Heart right ventricle (tissue), 16 donors: ENCODE measurements at regions not wholly inside any gene's neighbourhood (a gene's known extent, or its start where the extent isn't known, plus 50 kb on each side); places are given as distances from the start of the nearest gene placed in this dataset.

Experiments
- ATAC-seq, 8 donors: fragments of 200-7000 bp; cut with Tn5 transposase; one replicate each; pipeline ENCODE4 v1.9.1; 2020; ENCODE audit warnings: mild to moderate bottlenecking in 8 of 8, moderate library complexity in 8 of 8, moderate number of reproducible peaks in 1 of 8
- DNase-seq, 2 donors: peaks; one replicate each; pipeline ENCODE4 v3.0.0-alpha.2; 2020
- H3K27ac ChIP-seq, 10 donors: fragments of 200-600 bp; sonication (generic) in 2 of 10; one replicate each; pipeline versions ENCODE4 v1.5.0 to v1.8.0; 2020 to 2022; ENCODE audit warnings: mild to moderate bottlenecking in 3 of 10
- H3K27me3 ChIP-seq, 7 donors: fragments of 200-600 bp; one replicate each; pipeline ENCODE4 v1.8.0; 2021 to 2022; ENCODE audit warnings: mild to moderate bottlenecking in 2 of 7
- H3K36me3 ChIP-seq, 9 donors: fragments of 200-600 bp; sonication (generic) in 1 of 9; one replicate each; pipeline versions ENCODE4 v1.5.0 to v1.8.0; 2020 to 2022; ENCODE audit warnings: mild to moderate bottlenecking in 2 of 9
- H3K4me1 ChIP-seq, 9 donors: fragments of 200-600 bp; sonication (generic) in 1 of 9; one replicate each; pipeline versions ENCODE4 v1.5.0 to v1.8.0; 2020 to 2022; ENCODE audit warnings: mild to moderate bottlenecking in 4 of 9
- H3K4me3 ChIP-seq, 10 donors: fragments of 200-600 bp; sonication (generic) in 2 of 10; one replicate each; pipeline versions ENCODE4 v1.5.0 to v1.8.0; 2020 to 2022; ENCODE audit warnings: mild to moderate bottlenecking in 7 of 10, moderate library complexity in 2 of 10
- H3K9me3 ChIP-seq, 11 donors: fragments of 200-600 bp in 10 of 11; sonication (generic) in 2 of 11; one replicate each; pipeline versions ENCODE4 v1.5.0 to v1.8.0; 2013 to 2022; ENCODE audit warnings: mild to moderate bottlenecking in 2 of 11, control low read depth in 1 of 11, moderate library complexity in 1 of 11
- WGBS, 2 donors: extraction: QIAGEN DNeasy Blood & Tissue Kit; methylation state at CpG; one replicate each; pipeline ENCODE4 v1.1.7; 2013; ENCODE audit warnings: inconsistent platforms in 1 of 2; 5-methylcytosine and 5-hydroxymethylcytosine counted together
- intact Hi-C, 10 donors: fragments of 100-400 bp; cut with DNase I; formaldehyde crosslinking; loops; one replicate each; pipeline versions ENCODE4 v1.11.1 to v1.14.2; 2022
- TF ChIP-seq, protein P1 (sequence below), 9 donors: fragments of 200-600 bp; sonication (generic) in 2 of 9; IDR thresholded peaks; one replicate each; pipeline versions ENCODE4 v1.5.0 to v1.8.0; 2021 to 2022; ENCODE audit warnings: antibody characterized with exemption in 9 of 9, mild to moderate bottlenecking in 5 of 9, moderate library complexity in 1 of 9
- donor health status: Arrhythmogenic right ventricular cardiomyopathy.
- donor health status: ischemic (EF 13 %, LVEDD 7.1; RV severe dilation, severe dysfunction).
- donor health status: healthy with polysubstance abuse.
- donor health status: DM: no; HTN: yes; CAD: no.
- donor health status: DM: no; HTN: no; CAD: no.
- donor health status: ischemic (EF 25% LVEDD 6.9; RV normal size, moderate dysfunction).
- donor health status: ischemic (EF 25% LVEDD 5.7; RV mildly dilated, moderate dysfunction).
- donor health status: healthy.
- donor health status: DM: yes; HTN: yes; CAD: no.
- donor health status: Ischemic cardiomyopathy.
- donor health status: ischemic (EF 35%, LVEDD 5.7; RV mildly dilated, moderate dysfunction).
- donor health status: nonischemic (EF 11% LVEDD 7.7; RV severe dilation, severe dysfunction).
- donor health status: DM: yes; HTN: yes; CAD: no.
- donor health status: PGD.
- donor health status: ischemic (EF 29% LVEDD 5.4; RV normal size, mild dysfunction).
- donor health status: nonischemic (EF 23%, LVEDD 6.1; RV moderate dilation, normal function).

DNA sequence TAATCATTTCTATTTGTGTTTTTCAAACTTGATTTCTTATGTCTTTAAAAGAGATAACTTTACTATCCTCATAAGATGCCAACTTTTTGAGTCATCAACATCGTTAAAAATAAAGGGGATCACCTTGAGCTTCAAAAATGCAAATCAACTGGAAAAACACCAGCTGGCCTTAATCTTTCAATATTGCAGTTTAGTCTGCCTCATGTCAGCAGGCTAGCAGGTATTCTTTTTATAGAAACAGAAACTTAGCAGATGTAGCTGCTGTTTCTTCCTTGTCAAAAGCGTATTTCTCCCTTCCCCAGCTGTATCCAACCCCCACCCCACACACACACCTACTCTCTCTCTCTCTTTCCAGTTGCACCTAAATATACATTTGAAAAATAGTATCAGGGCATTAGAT is 154.1 kb upstream of the ZNF804A start:
- WGBS, 2 donors: 29 to 35% methylated on average over 2 of the region's 2 CpGs
- no peak overlapping the region for H3K4me3 ChIP-seq
- H3K36me3 ChIP-seq: no peaks in the 10 kb centered on the region
- no peaks in the 10 kb centered on the region for H3K27me3 ChIP-seq
- no peaks in the 10 kb centered on the region for H3K4me1 ChIP-seq
- DNase-seq (no peak), ATAC-seq (no peak)
- TF ChIP-seq, protein P1, sequence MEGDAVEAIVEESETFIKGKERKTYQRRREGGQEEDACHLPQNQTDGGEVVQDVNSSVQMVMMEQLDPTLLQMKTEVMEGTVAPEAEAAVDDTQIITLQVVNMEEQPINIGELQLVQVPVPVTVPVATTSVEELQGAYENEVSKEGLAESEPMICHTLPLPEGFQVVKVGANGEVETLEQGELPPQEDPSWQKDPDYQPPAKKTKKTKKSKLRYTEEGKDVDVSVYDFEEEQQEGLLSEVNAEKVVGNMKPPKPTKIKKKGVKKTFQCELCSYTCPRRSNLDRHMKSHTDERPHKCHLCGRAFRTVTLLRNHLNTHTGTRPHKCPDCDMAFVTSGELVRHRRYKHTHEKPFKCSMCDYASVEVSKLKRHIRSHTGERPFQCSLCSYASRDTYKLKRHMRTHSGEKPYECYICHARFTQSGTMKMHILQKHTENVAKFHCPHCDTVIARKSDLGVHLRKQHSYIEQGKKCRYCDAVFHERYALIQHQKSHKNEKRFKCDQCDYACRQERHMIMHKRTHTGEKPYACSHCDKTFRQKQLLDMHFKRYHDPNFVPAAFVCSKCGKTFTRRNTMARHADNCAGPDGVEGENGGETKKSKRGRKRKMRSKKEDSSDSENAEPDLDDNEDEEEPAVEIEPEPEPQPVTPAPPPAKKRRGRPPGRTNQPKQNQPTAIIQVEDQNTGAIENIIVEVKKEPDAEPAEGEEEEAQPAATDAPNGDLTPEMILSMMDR (IDR thresholded peaks at IDR 0.05): no peak
- no peak overlapping the region for H3K27ac ChIP-seq
- intact Hi-C loops: no loop called here
- H3K9me3 ChIP-seq: no peaks in the 10 kb centered on the region

DNA sequence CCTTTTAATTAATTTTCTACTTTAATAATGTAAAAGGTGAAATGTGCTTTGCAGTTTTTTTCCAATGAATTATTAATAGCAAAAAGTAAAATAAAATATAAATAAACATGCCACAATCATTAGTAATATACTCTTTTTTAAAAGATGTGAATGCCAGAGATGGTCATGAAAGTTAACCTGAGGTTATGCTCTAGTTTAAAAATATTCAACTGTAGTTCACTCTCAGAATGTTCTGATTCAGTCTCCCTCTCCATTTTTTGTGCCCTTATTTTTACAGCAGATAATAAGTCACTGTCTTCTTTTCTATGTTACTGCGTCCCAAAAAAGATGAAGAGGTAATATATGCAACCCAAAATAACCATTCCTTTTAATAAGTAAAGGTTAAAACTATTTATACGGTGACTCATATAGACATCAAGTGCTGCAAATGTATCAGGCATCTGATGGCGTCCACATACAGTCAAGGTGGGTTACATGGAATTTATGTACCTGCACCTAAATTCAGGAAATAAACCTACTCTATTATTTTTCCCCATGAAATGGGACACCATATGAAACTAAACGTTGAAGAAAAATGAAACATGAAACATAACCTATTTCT is 153.6 kb upstream of the ZNF804A start:
- H3K27ac ChIP-seq: no peak overlapping the region
- no peak overlapping the region for H3K4me3 ChIP-seq
- DNase-seq (no peak), ATAC-seq (no peak)
- H3K27me3 ChIP-seq: no peaks in the 10 kb centered on the region
- no peaks in the 10 kb centered on the region for H3K9me3 ChIP-seq
- whole genome bisulfite sequencing, 2 donors: 73 to 79% methylated on average over 4 of the region's 4 CpGs
- no peaks in the 10 kb centered on the region for H3K36me3 ChIP-seq
- TF ChIP-seq, protein P1 (IDR thresholded peaks at IDR 0.05): no peak
- no peaks in the 10 kb centered on the region for H3K4me1 ChIP-seq
- intact Hi-C loops: no loop called here

DNA sequence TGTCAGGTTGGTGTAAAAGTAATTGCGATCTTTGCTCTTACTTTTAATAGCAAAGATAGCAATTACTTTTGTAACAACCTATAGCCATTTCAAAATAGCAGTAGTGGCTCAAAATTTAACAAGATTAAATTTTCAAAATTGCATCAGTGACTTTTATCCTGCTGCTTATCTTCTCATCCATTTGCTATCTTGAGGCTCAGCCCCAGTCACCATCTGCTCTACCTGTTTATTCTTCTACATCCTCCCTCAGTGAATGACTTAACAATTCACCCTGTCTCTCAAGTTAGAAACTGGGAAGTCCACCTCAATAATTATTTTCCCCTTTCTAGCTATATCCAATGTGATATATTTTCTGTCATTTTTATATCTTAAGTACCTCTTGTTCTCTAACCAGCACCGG is 148.6 kb upstream of the ZNF804A start:
- 89 to 93% methylated on average over 2 of the region's 2 CpGs for WGBS, 2 donors
- TF ChIP-seq, protein P1 (IDR thresholded peaks at IDR 0.05): no peak
- ATAC-seq: no peak

DNA sequence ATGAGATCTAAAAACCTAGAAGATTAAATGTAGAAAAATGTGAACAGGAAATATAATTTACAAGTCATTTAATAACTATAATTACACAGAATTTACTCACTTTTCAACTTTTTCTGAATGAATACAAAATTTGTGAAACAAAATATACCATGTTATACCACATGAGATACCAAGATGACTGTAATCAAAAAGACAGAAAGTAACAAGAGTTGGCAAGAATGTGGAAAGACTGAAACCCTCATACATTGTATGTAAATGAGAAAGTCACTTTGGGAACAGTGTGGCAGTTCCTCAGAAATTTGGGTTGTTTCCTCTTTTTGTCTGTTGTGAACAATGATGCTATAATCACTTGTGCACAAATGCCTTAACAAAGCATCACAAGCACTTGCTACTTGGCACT is 145.4 kb upstream of the ZNF804A start:
- no peaks in the 10 kb centered on the region for H3K4me1 ChIP-seq
- no peak overlapping the region for H3K4me3 ChIP-seq
- H3K36me3 ChIP-seq: no peaks in the 10 kb centered on the region
- no peak for DNase-seq
- no peaks in the 10 kb centered on the region for H3K9me3 ChIP-seq
- no peak overlapping the region for H3K27ac ChIP-seq
- no peaks in the 10 kb centered on the region for H3K27me3 ChIP-seq
- no peak for ATAC-seq
- TF ChIP-seq, protein P1 (IDR thresholded peaks at IDR 0.05): no peak
- intact Hi-C loops: no loop called here

More for the DNA sequence above, 148.6 kb upstream of the ZNF804A start:
- Histone ChIP-seq H3K27ac (no peak overlapping the region), H3K9me3 (no peaks in the 10 kb centered on the region), H3K4me3 (no peak overlapping the region), H3K27me3 (no peaks in the 10 kb centered on the region), H3K36me3 (no peaks in the 10 kb centered on the region), H3K4me1 (no peaks in the 10 kb centered on the region)
- DNase-seq: no peak
- intact Hi-C loops: no loop called here
